HepG2 (cell line): ENCODE measurements at regions not wholly inside any gene's neighbourhood (a gene's known extent, or its start where the extent isn't known, plus 50 kb on each side); places are given as distances from the start of the nearest gene placed in this dataset.

Experiments
- ATAC-seq: fragments of 200-7000 bp; cut with Tn5 transposase; 3 replicates; pipeline ENCODE4 v1.9.1; 2020; ENCODE audit warnings: mild to moderate bottlenecking, moderate library complexity
- BruUV-seq: library from RNA; stranded (reverse); fragments of 400-500 nt; replicated peaks from 2 replicates; lab custom pipeline; 2021; lab: Mats Ljungman, UMichigan
- CTCF ChIA-PET: fragments of 300-600 bp; formaldehyde crosslinking; extraction: SDS; loops from one replicate; lab custom pipeline; 2021; ENCODE audit warnings: low total read pairs, inconsistent platforms, low intra/inter-chr PET ratio; lab: Yijun Ruan, JAX
- POLR2A ChIA-PET: fragments of 350-600 bp; sonication (Branson Sonifier 250); formaldehyde crosslinking; loops from one replicate; lab custom pipeline; 2020; ENCODE audit warnings: antibody characterized with exemption, inconsistent platforms; lab: Yijun Ruan, JAX
- DNase-seq: peaks from one replicate; pipeline ENCODE4 v3.0.0-alpha.2; 2015; ENCODE audit warnings: low spot score
- FAIRE-seq: peaks from 3 replicates; lab custom pipeline; 2011; peaks lifted over from hg19 to GRCh38; lab: Jason Lieb, UNC
- H2AFZ ChIP-seq: one replicate; pipeline ENCODE4 v1.6.1; 2011; ENCODE audit warnings: low read length, inconsistent platforms
- H3K27ac ChIP-seq: fragments of 300-600 bp; 3 replicates; pipeline ENCODE4 v1.8.0; 2011; ENCODE audit warnings: mixed run types, mild to moderate bottlenecking, mixed read lengths, low read length, inconsistent platforms; ENCODE audit not compliant: insufficient read depth; ENCODE audit errors: extremely low read length
- H3K27me3 ChIP-seq, 2 experiments: fragments of 200-600 bp in 1 of 2; 2 replicates in 1 of 2; 3 replicates in 1 of 2; pipeline versions ENCODE4 v1.6.0 to v1.8.0; 2011; ENCODE audit warnings: low read length in 2 of 2, mild to moderate bottlenecking in 2 of 2, moderate library complexity in 2 of 2, inconsistent platforms in 1 of 2; ENCODE audit not compliant: insufficient read depth in 2 of 2, control insufficient read depth in 1 of 2
- H3K36me3 ChIP-seq, 2 experiments: fragments of 200-600 bp in 1 of 2; replicated peaks in 1 of 2; 2 replicates in 1 of 2; 3 replicates in 1 of 2; pipeline versions ENCODE4 v1.5.1 to v1.8.0; 2011; ENCODE audit warnings: low read length in 2 of 2, inconsistent platforms in 1 of 2; ENCODE audit not compliant: insufficient read depth in 2 of 2, control insufficient read depth in 1 of 2
- H3K4me1 ChIP-seq: 2 replicates; pipeline ENCODE4 v1.5.1; 2012; ENCODE audit warnings: low read length, inconsistent platforms; ENCODE audit not compliant: insufficient read depth
- H3K4me2 ChIP-seq: 2 replicates; pipeline ENCODE4 v1.6.0; 2011; ENCODE audit warnings: low read depth, low read length, inconsistent platforms
- H3K4me3 ChIP-seq, 3 experiments: fragments of 200-600 bp in 1 of 3; sonication (generic), shearing (Covaris generic) in 1 of 3; replicated peaks in 1 of 3; 2 replicates each; pipeline ENCODE4 v1.5.1; 2011 to 2016; ENCODE audit warnings: low read length in 3 of 3, inconsistent platforms in 2 of 3, low read depth in 2 of 3, mild to moderate bottlenecking in 2 of 3, control low read depth in 1 of 3, mixed read lengths in 1 of 3; ENCODE audit not compliant: insufficient read depth in 1 of 3
- H3K79me2 ChIP-seq: one replicate; pipeline ENCODE4 v1.6.1; 2011; ENCODE audit warnings: low read length, inconsistent platforms; ENCODE audit not compliant: insufficient read depth
- H3K9ac ChIP-seq: 2 replicates; pipeline ENCODE4 v1.6.0; 2011; ENCODE audit warnings: mild to moderate bottlenecking, low read depth, low read length, inconsistent platforms; ENCODE audit not compliant: insufficient read depth
- H3K9me3 ChIP-seq: 2 replicates; pipeline ENCODE4 v1.5.1; 2012; ENCODE audit warnings: mild to moderate bottlenecking, low read length
- H4K20me1 ChIP-seq: 2 replicates; pipeline ENCODE4 v1.6.0; 2011; ENCODE audit warnings: inconsistent platforms, mild to moderate bottlenecking, low read length, moderate library complexity; ENCODE audit not compliant: insufficient read depth
- GATAD2A ChIP-seq: IDR thresholded peaks from 2 replicates; pipeline ENCODE4 v1.6.1; 2016
- RBAK ChIP-seq: sonication (generic); formaldehyde crosslinking; IDR thresholded peaks from 2 replicates; pipeline ENCODE4 v1.5.1; 2020; ENCODE audit warnings: mild to moderate bottlenecking, missing genetic modification reagents
- RELA ChIP-seq: sonication (generic); formaldehyde crosslinking; IDR thresholded peaks from 2 replicates; pipeline ENCODE4 v1.4.0; 2020; ENCODE audit warnings: missing genetic modification reagents
- ZNF17 ChIP-seq: sonication (generic); formaldehyde crosslinking; IDR thresholded peaks from 2 replicates; pipeline ENCODE4 v1.5.0; 2020; ENCODE audit warnings: mild to moderate bottlenecking, missing genetic modification reagents
- ZNF180 ChIP-seq: sonication (generic); formaldehyde crosslinking; IDR thresholded peaks from 2 replicates; pipeline ENCODE4 v1.4.0; 2020; ENCODE audit warnings: low read depth, missing genetic modification reagents, borderline replicate concordance
- ZNF329 ChIP-seq: sonication (generic); formaldehyde crosslinking; IDR thresholded peaks from 2 replicates; pipeline ENCODE4 v1.9.0; 2021; ENCODE audit warnings: low read depth, mild to moderate bottlenecking, missing genetic modification reagents
- ZNF383 ChIP-seq: sonication (generic); formaldehyde crosslinking; IDR thresholded peaks from 2 replicates; pipeline ENCODE4 v1.4.0; 2020; ENCODE audit warnings: missing genetic modification reagents, mild to moderate bottlenecking, borderline replicate concordance
- ZNF468 ChIP-seq: sonication (generic); formaldehyde crosslinking; IDR thresholded peaks from 2 replicates; pipeline ENCODE4 v1.8.0; 2022; ENCODE audit warnings: mild to moderate bottlenecking, moderate library complexity, missing genetic modification reagents
- ZSCAN12 ChIP-seq: sonication (generic); formaldehyde crosslinking; IDR thresholded peaks from 2 replicates; pipeline ENCODE4 v1.9.0; 2021; ENCODE audit warnings: mild to moderate bottlenecking, missing genetic modification reagents
- WGBS: methylation state at CpG from one replicate; pipeline ENCODE4 v1.1.6; 2017; ENCODE audit warnings: low lambda C conversion rate; 5-methylcytosine and 5-hydroxymethylcytosine counted together
- in situ Hi-C: cut with HindIII; loops from 2 replicates; pipeline ENCODE4 v1.10.0; 2017; ENCODE audit warnings: low pct_unique_long_range_greater_than_20kb; ENCODE audit not compliant: extremely low pct_ligation_motif_present
- intact Hi-C: fragments of 100-400 bp; cut with micrococcal nuclease; formaldehyde crosslinking; loops from one replicate; pipeline ENCODE4 v1.10.0; 2022; ENCODE audit not compliant: unreplicated experiment
- TF ChIP-seq, protein P1 (sequence below): sonication (generic); formaldehyde crosslinking; IDR thresholded peaks from 2 replicates; pipeline ENCODE4 v1.5.0; 2020; ENCODE audit warnings: mild to moderate bottlenecking, missing genetic modification reagents, borderline replicate concordance
- TF ChIP-seq, protein P2 (sequence below): sonication (generic); formaldehyde crosslinking; IDR thresholded peaks from 2 replicates; pipeline ENCODE4 v1.5.0; 2020; ENCODE audit warnings: missing genetic modification reagents
- TF ChIP-seq, protein P3 (sequence below): sonication (generic); formaldehyde crosslinking; IDR thresholded peaks from 2 replicates; pipeline ENCODE4 v1.4.0; 2020; ENCODE audit warnings: mild to moderate bottlenecking, missing genetic modification reagents
- TF ChIP-seq, protein P4 (sequence below): sonication (generic); formaldehyde crosslinking; IDR thresholded peaks from 2 replicates; pipeline ENCODE4 v1.5.0; 2020; ENCODE audit warnings: mild to moderate bottlenecking, missing genetic modification reagents, moderate library complexity

DNA sequence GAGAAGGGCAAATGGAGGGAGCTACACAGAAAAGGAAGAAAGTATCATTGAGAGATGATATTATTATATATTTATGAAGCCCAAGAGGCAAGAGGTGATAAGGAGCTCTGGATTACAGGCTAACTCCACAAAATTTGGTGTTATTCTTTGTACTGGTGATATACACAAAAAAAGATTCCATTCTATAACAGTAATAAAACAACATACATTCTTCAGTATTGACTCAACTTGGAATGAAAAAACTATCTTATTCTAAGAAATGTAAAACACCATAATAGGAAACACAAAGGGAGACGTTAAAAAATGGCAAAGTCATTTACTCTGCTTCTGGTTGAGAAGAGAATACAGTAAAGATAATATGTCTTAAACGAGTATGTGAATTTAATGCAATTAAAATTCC lies 99.4 kb downstream of the TEX35 start (continued):
- TF ChIP-seq, protein P1, sequence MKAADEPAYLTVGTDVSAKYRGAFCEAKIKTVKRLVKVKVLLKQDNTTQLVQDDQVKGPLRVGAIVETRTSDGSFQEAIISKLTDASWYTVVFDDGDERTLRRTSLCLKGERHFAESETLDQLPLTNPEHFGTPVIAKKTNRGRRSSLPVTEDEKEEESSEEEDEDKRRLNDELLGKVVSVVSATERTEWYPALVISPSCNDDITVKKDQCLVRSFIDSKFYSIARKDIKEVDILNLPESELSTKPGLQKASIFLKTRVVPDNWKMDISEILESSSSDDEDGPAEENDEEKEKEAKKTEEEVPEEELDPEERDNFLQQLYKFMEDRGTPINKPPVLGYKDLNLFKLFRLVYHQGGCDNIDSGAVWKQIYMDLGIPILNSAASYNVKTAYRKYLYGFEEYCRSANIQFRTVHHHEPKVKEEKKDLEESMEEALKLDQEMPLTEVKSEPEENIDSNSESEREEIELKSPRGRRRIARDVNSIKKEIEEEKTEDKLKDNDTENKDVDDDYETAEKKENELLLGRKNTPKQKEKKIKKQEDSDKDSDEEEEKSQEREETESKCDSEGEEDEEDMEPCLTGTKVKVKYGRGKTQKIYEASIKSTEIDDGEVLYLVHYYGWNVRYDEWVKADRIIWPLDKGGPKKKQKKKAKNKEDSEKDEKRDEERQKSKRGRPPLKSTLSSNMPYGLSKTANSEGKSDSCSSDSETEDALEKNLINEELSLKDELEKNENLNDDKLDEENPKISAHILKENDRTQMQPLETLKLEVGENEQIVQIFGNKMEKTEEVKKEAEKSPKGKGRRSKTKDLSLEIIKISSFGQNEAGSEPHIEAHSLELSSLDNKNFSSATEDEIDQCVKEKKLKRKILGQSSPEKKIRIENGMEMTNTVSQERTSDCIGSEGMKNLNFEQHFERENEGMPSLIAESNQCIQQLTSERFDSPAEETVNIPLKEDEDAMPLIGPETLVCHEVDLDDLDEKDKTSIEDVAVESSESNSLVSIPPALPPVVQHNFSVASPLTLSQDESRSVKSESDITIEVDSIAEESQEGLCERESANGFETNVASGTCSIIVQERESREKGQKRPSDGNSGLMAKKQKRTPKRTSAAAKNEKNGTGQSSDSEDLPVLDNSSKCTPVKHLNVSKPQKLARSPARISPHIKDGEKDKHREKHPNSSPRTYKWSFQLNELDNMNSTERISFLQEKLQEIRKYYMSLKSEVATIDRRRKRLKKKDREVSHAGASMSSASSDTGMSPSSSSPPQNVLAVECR (CRISPR knock-in tag): no peak
- TF ChIP-seq ZNF329 (CRISPR knock-in tag) (no peak), ZNF383 (CRISPR knock-in tag) (no peak), RBAK (CRISPR knock-in tag) (no peak), ZNF17 (CRISPR knock-in tag) (no peak), RELA (CRISPR knock-in tag) (no peak)
- TF ChIP-seq, protein P2, sequence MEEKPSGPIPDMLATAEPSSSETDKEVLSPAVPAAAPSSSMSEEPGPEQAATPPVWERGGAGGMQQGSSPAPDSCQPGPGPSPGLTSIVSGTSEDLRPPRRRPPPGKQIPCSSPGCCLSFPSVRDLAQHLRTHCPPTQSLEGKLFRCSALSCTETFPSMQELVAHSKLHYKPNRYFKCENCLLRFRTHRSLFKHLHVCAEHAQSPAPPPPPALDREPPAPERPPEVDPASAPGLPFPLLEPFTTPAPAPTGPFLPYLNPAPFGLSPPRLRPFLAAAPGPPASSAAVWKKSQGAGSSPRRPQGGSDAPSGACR (CRISPR knock-in tag): no peak

DNA sequence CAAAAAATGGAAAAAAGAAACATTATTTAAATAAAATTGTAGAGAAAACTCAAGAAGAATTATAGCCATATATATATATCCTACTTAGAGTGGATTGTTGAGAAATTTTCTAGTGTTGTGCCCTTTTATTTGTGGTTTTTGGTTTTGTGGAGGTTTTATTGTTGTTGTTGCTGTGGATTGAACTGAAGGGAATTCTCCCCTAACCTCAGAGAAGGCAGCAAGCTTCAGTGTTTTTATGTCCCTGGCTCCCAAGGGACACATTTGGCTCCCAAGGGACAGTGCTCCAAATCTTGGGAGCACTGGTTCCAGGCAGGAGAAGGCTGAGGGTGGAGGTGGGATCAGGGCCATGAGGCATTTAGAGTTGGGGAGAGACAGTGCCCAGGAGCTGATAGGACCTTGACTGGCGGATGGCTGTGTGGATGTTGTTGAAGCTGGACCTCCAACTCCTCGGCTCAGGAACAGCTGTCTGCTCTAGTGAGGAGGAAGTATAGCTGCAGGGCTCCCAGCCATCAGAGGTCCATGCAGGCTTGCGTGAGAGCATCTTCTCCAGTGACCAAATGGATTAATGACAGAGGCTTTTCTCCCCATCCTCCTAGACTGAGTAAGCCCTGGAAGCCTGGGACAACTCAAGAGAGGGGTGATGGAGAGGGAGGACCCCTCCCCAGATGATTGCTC lies 100.5 kb downstream of the TEX35 start:
- no TSS peak for BruUV-seq
- ATAC-seq (no peak), DNase-seq (no peak), FAIRE-seq (no peak)
- ChIA-PET POLR2A (no interaction called here), CTCF (no interaction called here)
- WGBS: 71% methylated on average over 3 of the region's 3 CpGs
- Histone ChIP-seq H3K4me2 (no peak overlapping the region), H3K36me3 (no peaks in the 10 kb centered on the region), H4K20me1 (no peaks in the 10 kb centered on the region), H3K4me3 (no peak overlapping the region), H3K27me3 (no peaks in the 10 kb centered on the region), H3K9ac (no peak overlapping the region), H3K4me1 (no peaks in the 10 kb centered on the region; the same call in 1 of the 2 replicates), H2AFZ (no peak overlapping the region), H3K9me3 (no peaks in the 10 kb centered on the region), H3K27ac (no peak overlapping the region), H3K79me2 (no peaks in the 10 kb centered on the region)
- in situ Hi-C loops (no loop called here), intact Hi-C loops (no loop called here)
- no peak for TF ChIP-seq ZNF468 (CRISPR knock-in tag)
- TF ChIP-seq ZNF180 (CRISPR knock-in tag): no peak
- TF ChIP-seq, protein P3, sequence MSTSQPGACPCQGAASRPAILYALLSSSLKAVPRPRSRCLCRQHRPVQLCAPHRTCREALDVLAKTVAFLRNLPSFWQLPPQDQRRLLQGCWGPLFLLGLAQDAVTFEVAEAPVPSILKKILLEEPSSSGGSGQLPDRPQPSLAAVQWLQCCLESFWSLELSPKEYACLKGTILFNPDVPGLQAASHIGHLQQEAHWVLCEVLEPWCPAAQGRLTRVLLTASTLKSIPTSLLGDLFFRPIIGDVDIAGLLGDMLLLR: no peak
- no peak for TF ChIP-seq GATAD2A
- TF ChIP-seq, protein P4, sequence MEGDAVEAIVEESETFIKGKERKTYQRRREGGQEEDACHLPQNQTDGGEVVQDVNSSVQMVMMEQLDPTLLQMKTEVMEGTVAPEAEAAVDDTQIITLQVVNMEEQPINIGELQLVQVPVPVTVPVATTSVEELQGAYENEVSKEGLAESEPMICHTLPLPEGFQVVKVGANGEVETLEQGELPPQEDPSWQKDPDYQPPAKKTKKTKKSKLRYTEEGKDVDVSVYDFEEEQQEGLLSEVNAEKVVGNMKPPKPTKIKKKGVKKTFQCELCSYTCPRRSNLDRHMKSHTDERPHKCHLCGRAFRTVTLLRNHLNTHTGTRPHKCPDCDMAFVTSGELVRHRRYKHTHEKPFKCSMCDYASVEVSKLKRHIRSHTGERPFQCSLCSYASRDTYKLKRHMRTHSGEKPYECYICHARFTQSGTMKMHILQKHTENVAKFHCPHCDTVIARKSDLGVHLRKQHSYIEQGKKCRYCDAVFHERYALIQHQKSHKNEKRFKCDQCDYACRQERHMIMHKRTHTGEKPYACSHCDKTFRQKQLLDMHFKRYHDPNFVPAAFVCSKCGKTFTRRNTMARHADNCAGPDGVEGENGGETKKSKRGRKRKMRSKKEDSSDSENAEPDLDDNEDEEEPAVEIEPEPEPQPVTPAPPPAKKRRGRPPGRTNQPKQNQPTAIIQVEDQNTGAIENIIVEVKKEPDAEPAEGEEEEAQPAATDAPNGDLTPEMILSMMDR (CRISPR knock-in tag): no peak
- no peak for TF ChIP-seq ZSCAN12 (CRISPR knock-in tag)
